ENCODE measurements at regions not wholly inside any gene's neighbourhood (a gene's known extent, or its start where the extent isn't known, plus 50 kb on each side); places are given as distances from the start of the nearest gene placed in this dataset.
"Not testable (repeated sequence)": the region's sequence is repeated elsewhere in the genome, so short reads cannot be mapped to it uniquely, and the experiment has no call there.

DNA sequence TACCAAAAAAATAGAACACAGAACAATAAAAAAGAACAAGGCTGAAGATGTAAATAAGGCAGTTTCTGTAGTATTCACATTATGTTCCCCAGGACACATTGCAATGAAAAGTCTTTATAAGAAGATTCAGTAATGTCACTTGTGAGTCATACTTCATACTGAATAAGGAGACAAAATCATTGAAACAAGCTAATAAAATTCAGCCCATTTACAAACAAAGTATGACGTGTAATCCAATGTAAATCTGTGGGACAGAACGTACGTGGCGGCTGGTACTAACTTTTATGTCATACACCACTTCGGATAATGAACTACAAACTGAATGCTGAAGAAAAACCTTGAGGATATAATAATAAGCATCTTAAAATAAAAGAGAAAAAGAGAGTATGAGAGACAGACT lies 512.8 kb upstream of the MIR17HG start:
- no peaks in the 10 kb centered on the region for H3K9me3 ChIP-seq
- H3K4me3 ChIP-seq, result no peak overlapping the region
- no peak overlapping the region for H3K27ac ChIP-seq
- DNase-seq (ENCODE audit: low spot score), result no peak
- no peaks in the 10 kb centered on the region for H3K27me3 ChIP-seq (replicated peaks; ENCODE audit: insufficient read depth)
- WGBS, result 49% methylated on average over 5 of the region's 5 CpGs
- no peaks in the 10 kb centered on the region for H3K4me1 ChIP-seq (replicated peaks)
- no peaks in the 10 kb centered on the region for H3K36me3 ChIP-seq
- TF ChIP-seq POLR2AphosphoS5 (IDR thresholded peaks at IDR 0.05), result no peak
- TF ChIP-seq POLR2A (IDR thresholded peaks at IDR 0.05), result no peak
- TF ChIP-seq, protein P1, sequence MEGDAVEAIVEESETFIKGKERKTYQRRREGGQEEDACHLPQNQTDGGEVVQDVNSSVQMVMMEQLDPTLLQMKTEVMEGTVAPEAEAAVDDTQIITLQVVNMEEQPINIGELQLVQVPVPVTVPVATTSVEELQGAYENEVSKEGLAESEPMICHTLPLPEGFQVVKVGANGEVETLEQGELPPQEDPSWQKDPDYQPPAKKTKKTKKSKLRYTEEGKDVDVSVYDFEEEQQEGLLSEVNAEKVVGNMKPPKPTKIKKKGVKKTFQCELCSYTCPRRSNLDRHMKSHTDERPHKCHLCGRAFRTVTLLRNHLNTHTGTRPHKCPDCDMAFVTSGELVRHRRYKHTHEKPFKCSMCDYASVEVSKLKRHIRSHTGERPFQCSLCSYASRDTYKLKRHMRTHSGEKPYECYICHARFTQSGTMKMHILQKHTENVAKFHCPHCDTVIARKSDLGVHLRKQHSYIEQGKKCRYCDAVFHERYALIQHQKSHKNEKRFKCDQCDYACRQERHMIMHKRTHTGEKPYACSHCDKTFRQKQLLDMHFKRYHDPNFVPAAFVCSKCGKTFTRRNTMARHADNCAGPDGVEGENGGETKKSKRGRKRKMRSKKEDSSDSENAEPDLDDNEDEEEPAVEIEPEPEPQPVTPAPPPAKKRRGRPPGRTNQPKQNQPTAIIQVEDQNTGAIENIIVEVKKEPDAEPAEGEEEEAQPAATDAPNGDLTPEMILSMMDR (IDR thresholded peaks at IDR 0.05), result no peak
- intact Hi-C loops (cut with DNase I), result no loop called here

DNA sequence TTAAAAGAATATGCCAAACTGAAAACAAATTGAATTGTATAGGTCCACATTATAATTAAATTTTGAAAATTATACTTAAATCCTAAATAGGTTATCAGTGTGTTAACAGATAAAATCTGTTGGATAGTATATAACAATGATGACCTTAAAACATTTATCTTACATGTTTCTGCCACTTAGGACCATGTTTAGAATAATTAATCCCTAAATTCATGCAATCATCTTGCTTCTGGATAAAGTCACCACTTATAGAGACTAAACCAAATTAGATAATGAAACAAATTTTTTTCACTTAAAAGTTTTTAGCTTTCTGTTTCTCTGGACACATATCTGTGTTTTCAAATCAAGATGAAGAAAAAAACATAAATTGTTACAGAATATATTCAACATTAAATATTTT lies 511.7 kb upstream of the MIR17HG start:
- Histone ChIP-seq H3K4me3 (no peak overlapping the region), H3K36me3 (no peaks in the 10 kb centered on the region), H3K27ac (no peak overlapping the region), H3K9me3 (no peaks in the 10 kb centered on the region), H3K4me1 (replicated peaks) (no peaks in the 10 kb centered on the region), H3K27me3 (replicated peaks; ENCODE audit: insufficient read depth) (no peaks in the 10 kb centered on the region)
- TF ChIP-seq, protein P1 (IDR thresholded peaks at IDR 0.05), result no peak
- TF ChIP-seq POLR2A (IDR thresholded peaks at IDR 0.05) (no peak), POLR2AphosphoS5 (IDR thresholded peaks at IDR 0.05) (no peak)
- intact Hi-C loops (cut with DNase I), result no loop called here
- DNase-seq (ENCODE audit: low spot score), result no peak

DNA sequence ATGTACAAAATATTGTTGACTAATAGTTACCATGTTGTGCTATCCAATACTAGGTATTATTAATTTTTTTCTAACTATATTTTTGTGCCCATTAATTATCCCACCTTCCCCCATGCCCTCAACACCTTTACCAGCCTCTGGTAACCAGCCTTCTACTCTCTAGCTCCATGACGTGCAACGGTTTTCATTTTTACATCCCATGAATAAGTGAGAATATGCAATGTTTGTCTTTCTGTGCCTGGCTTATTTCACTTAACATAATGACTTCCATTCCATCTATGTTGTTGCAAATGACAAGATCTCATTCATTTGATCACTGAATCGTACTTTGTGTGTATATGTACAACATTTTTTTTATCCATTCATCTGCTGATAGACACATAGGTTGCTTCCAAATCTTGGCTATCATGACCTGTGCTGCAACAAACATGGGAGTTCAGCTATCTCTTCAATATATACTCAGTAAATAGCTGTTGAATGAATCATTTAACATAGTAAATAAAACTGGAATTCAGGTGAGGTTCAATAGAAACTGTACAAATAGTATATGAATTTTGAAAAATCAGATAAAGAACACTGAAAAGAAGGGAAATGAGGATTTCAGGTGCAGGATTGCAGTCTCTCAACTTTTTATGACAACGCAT lies 509.0 kb upstream of the MIR17HG start:
- no peaks in the 10 kb centered on the region for H3K9me3 ChIP-seq
- no peak overlapping the region for H3K27ac ChIP-seq
- no peaks in the 10 kb centered on the region for H3K27me3 ChIP-seq (replicated peaks; ENCODE audit: insufficient read depth)
- TF ChIP-seq, protein P1 (IDR thresholded peaks at IDR 0.05), result no peak
- TF ChIP-seq POLR2AphosphoS5 (IDR thresholded peaks at IDR 0.05), result no peak
- TF ChIP-seq POLR2A (IDR thresholded peaks at IDR 0.05), result no peak
- no peaks in the 10 kb centered on the region for H3K4me1 ChIP-seq (replicated peaks)
- WGBS, result 64% methylated on average over 4 of the region's 4 CpGs
- intact Hi-C loops (cut with DNase I), result no loop called here
- no peak for DNase-seq (ENCODE audit: low spot score)
- no peaks in the 10 kb centered on the region for H3K36me3 ChIP-seq
- no peak overlapping the region for H3K4me3 ChIP-seq

DNA sequence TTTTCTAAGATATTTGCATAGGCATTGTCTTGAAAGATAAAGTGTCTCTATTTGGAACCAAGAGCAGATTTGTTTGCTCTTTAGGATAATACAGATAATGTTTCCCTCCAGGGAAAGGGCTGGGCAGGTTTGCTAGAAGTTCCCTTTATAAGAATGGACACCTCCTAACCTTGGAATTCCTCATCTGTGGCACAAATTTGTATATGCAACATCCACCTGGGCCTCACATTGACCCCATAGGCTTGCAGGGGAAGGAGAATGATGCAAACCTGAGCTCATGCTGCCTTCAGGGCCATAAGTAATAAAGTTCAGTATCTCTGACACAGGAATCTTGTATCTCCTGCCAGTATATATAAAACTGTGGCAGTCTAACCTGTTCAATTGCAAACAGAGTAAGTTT lies 508.4 kb upstream of the MIR17HG start:
- Histone ChIP-seq H3K4me3 (no peak overlapping the region), H3K4me1 (replicated peaks) (no peaks in the 10 kb centered on the region), H3K27me3 (replicated peaks; ENCODE audit: insufficient read depth) (no peaks in the 10 kb centered on the region), H3K27ac (no peak overlapping the region), H3K9me3 (no peaks in the 10 kb centered on the region), H3K36me3 (no peaks in the 10 kb centered on the region)
- TF ChIP-seq POLR2A (IDR thresholded peaks at IDR 0.05), result no peak
- TF ChIP-seq, protein P1 (IDR thresholded peaks at IDR 0.05), result no peak
- TF ChIP-seq POLR2AphosphoS5 (IDR thresholded peaks at IDR 0.05), result no peak
- DNase-seq (ENCODE audit: low spot score), result no peak
- intact Hi-C loops (cut with DNase I), result no loop called here

DNA sequence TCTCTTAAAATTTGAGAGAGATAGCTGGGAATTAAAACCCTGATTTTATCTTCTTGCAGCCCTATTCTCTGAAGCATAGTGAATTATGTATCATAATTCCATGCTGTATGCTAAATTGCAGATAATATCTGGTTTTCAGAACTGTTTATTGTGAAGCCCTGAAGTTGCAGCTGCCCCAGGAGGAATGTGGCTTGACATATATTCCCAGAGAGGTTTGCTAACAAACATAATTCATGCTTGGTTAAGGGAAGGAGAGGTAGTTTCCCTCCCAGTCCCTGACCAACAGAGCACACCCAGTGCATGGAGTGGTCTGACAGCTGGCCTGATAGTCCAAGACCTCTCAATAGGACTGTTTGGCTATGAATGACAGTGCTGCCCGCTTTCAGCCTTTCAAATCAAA lies 500.6 kb upstream of the MIR17HG start:
- no peak for DNase-seq (ENCODE audit: low spot score)
- no peak overlapping the region for H3K27ac ChIP-seq
- no peak overlapping the region for H3K4me3 ChIP-seq
- intact Hi-C loops (cut with DNase I), result no loop called here
- H3K36me3 ChIP-seq, result no peaks in the 10 kb centered on the region
- no peaks in the 10 kb centered on the region for H3K9me3 ChIP-seq
- WGBS, result 93% methylated on average over 1 of the region's 1 CpG
- H3K27me3 ChIP-seq (replicated peaks; ENCODE audit: insufficient read depth), result no peaks in the 10 kb centered on the region
- H3K4me1 ChIP-seq (replicated peaks), result no peaks in the 10 kb centered on the region
- TF ChIP-seq POLR2A (IDR thresholded peaks at IDR 0.05) (no peak), POLR2AphosphoS5 (IDR thresholded peaks at IDR 0.05) (no peak)
- TF ChIP-seq, protein P1 (IDR thresholded peaks at IDR 0.05), result no peak

DNA sequence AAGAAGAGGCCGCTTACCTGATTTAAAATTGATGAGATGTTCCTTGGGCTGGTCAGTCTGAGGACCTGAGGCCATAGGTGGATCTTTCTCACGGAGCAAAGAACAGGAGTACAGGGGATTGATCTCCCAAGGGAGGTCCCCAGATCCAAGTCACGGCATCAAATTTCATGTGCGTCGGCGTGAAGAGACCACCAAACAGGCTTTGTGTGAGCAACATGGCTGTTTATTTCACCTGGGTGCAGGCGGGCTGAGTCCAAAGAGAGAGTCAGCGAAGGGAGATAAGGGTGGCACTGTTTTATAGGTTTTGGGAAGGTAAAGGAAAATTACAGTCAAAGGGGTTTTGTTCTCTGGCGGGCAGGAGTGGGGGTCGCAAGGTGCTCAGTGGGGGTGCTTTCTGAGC lies 493.8 kb upstream of the MIR17HG start:
- H3K9me3 ChIP-seq; DNase-seq (ENCODE audit: low spot score); H3K36me3 ChIP-seq; intact Hi-C loops (cut with DNase I); H3K27ac ChIP-seq; H3K4me3 ChIP-seq; H3K4me1 ChIP-seq (replicated peaks); H3K27me3 ChIP-seq (replicated peaks; ENCODE audit: insufficient read depth): not testable (repeated sequence)
- 91% methylated on average over 10 of the region's 10 CpGs for WGBS

Data from prostate gland (tissue), 2 donors.